ENCODE measurements at regions not wholly inside any gene's neighbourhood (a gene's known extent, or its start where the extent isn't known, plus 50 kb on each side); places are given as distances from the start of the nearest gene placed in this dataset. TPM values are rescaled to one million over a fixed set of nuclear protein-coding genes. Genes with fewer than 3 reads are reported as not detected.

DNA sequence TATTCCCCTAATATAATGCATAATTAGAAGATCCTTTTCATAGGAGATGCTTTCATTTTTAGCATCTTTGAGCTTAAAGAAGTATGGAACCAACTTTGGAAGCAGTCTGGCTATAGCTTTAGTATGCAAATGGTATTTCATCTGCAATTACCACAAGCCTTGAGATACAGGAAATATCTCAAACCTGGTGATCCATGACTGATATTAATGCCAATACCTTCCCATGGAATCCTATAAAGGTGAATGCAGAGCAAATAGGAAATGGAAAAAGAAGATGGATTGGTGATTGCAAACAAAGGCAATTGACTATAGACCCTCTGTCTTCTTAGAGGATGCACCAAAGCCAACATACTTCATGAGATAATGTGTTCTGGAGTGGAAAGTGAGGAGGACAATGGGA lies 326.4 kb downstream of the KBTBD8 start:
- TF ChIP-seq, protein P1, sequence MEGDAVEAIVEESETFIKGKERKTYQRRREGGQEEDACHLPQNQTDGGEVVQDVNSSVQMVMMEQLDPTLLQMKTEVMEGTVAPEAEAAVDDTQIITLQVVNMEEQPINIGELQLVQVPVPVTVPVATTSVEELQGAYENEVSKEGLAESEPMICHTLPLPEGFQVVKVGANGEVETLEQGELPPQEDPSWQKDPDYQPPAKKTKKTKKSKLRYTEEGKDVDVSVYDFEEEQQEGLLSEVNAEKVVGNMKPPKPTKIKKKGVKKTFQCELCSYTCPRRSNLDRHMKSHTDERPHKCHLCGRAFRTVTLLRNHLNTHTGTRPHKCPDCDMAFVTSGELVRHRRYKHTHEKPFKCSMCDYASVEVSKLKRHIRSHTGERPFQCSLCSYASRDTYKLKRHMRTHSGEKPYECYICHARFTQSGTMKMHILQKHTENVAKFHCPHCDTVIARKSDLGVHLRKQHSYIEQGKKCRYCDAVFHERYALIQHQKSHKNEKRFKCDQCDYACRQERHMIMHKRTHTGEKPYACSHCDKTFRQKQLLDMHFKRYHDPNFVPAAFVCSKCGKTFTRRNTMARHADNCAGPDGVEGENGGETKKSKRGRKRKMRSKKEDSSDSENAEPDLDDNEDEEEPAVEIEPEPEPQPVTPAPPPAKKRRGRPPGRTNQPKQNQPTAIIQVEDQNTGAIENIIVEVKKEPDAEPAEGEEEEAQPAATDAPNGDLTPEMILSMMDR (conservative IDR thresholded peaks at IDR 0.05): no peak
- Histone ChIP-seq H3K9me3 (ENCODE audit: control insufficient read depth, low read length) (no peaks in the 10 kb centered on the region), H3K9ac (ENCODE audit: extremely low read depth, low read length, poor library complexity, severe bottlenecking) (no peak overlapping the region), H3K27me3 (ENCODE audit: control insufficient read depth, insufficient read depth, low read length, poor library complexity, severe bottlenecking) (no peaks in the 10 kb centered on the region), H3K4me3 (ENCODE audit: low read length) (no peak overlapping the region), H3K27ac (ENCODE audit: low read depth, low read length) (no peak overlapping the region), H3K36me3 (ENCODE audit: control insufficient read depth, insufficient read depth, low read length) (no peaks in the 10 kb centered on the region), H3K4me1 (ENCODE audit: control insufficient read depth, insufficient read depth, low read length) (no peaks in the 10 kb centered on the region)
- Mint-ChIP-seq H3K27me3 (ENCODE audit: insufficient read depth) (no peaks in the 10 kb centered on the region), H3K9me3 (no peaks in the 10 kb centered on the region), H3K4me1 (no peaks in the 10 kb centered on the region), H3K27ac (no peak overlapping the region), H3K36me3 (ENCODE audit: low read depth) (no peaks in the 10 kb centered on the region), H3K4me3 (no peak overlapping the region)
- DNase-seq: no peak

Small RNAs in the stretch of these regions (microRNA-seq; reads per million reads assigned to microRNA genes)
- not detected for gene MIR4272 (ENCODE audit: borderline microRNAs expressed)
